NT2/D1 (cell line): ENCODE measurements at regions not wholly inside any gene's neighbourhood (a gene's known extent, or its start where the extent isn't known, plus 50 kb on each side); places are given as distances from the start of the nearest gene placed in this dataset.

ENCODE experiments used
- DNase-seq: peaks from one replicate; pipeline ENCODE4 v3.0.0-alpha.2; 2011; ENCODE audit warnings: low read depth, low spot score
- H3K27me3 ChIP-seq: 2 replicates; pipeline ENCODE4 v1.6.0; 2011; ENCODE audit warnings: mild to moderate bottlenecking; ENCODE audit not compliant: insufficient read length, insufficient read depth
- H3K36me3 ChIP-seq: 2 replicates; pipeline ENCODE4 v1.6.1; 2011; ENCODE audit warnings: mild to moderate bottlenecking, low read length, mixed read lengths; ENCODE audit not compliant: insufficient read depth, insufficient read length
- H3K4me1 ChIP-seq: 2 replicates; pipeline ENCODE4 v1.5.1; 2011; ENCODE audit not compliant: insufficient read depth, insufficient read length
- H3K4me3 ChIP-seq: 2 replicates; pipeline ENCODE4 v1.5.1; 2011; ENCODE audit warnings: low read depth; ENCODE audit not compliant: insufficient read length
- H3K9ac ChIP-seq: 2 replicates; pipeline ENCODE4 v1.6.0; 2011; ENCODE audit warnings: low read depth; ENCODE audit not compliant: insufficient read length
- H3K9me3 ChIP-seq: 2 replicates; pipeline ENCODE4 v1.5.1; 2011; ENCODE audit warnings: mild to moderate bottlenecking, low read length; ENCODE audit not compliant: insufficient read depth
- SUZ12 ChIP-seq: IDR thresholded peaks from 2 replicates; pipeline ENCODE4 v1.6.1; 2011; ENCODE audit not compliant: insufficient read length, insufficient read depth; ENCODE audit errors: extremely low read depth
- YY1 ChIP-seq: IDR thresholded peaks from 2 replicates; pipeline ENCODE4 v1.6.1; 2011; ENCODE audit not compliant: insufficient read length, insufficient read depth
- ZNF274 ChIP-seq: IDR thresholded peaks from 2 replicates; pipeline ENCODE4 v1.6.1; 2011; ENCODE audit warnings: mild to moderate bottlenecking, low read depth, low read length

DNA sequence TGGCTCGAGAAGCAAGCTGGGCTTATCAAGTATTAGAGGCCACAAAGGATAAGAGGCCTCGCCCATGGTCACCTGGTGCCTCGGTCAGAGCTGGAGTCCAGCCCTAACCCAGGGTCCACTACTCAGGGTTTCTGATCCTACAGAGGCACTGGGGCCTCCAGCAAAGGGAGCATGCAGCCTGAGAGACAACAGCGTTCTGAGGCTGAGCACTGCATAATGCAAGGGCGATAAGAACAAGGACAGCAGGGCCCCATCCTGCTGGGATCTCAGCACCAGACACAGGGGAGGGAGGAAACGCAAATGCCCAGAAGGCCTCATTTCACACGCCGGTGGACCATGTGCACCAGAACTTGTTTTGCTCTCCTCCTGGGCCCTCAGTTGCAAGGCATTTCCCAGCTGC, 63.0 kb downstream of the C5orf15 start:
- Histone ChIP-seq H3K27me3 (no peaks in the 10 kb centered on the region), H3K36me3 (no peaks in the 10 kb centered on the region), H3K4me1 (peaks cover 3% of the 10 kb centered on the region), H3K4me3 (no peak overlapping the region), H3K9me3 (no peaks in the 10 kb centered on the region), H3K9ac (no peak overlapping the region)
- no peak for DNase-seq
- no peak for TF ChIP-seq SUZ12

DNA sequence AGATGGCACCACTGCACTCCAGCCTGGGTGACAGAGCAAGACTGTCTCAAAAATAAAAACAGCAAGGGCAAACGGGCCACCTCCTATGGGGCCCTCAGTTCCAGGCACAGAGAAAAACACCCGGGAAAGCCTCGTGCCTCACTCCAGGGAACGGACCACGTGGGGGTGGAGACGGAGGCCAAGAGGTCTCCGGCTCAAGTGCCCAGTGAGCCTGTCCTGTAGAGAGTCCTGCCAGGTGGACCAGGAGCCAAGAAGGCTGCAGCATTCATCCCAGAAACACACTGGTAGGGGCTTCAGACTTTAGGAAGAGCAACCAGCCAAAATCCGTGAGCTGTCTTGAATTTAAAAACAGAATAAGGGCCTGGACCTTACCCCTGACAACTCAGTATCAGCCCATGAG, 63.8 kb downstream of the C5orf15 start:
- Histone ChIP-seq H3K36me3 (no peaks in the 10 kb centered on the region), H3K4me3 (no peak overlapping the region), H3K9ac (no peak overlapping the region), H3K4me1 (peaks cover 3% of the 10 kb centered on the region), H3K9me3 (no peaks in the 10 kb centered on the region), H3K27me3 (no peaks in the 10 kb centered on the region)
- no peak for TF ChIP-seq SUZ12
- TF ChIP-seq YY1 = no peak
- no peak for TF ChIP-seq ZNF274
- no peak for DNase-seq

- Histone ChIP-seq H3K4me3 (no peak overlapping the region), H3K27me3 (no peaks in the 10 kb centered on the region), H3K36me3 (no peaks in the 10 kb centered on the region), H3K4me1 (peaks cover 5% of the 10 kb centered on the region), H3K9ac (no peak overlapping the region), H3K9me3 (no peaks in the 10 kb centered on the region)
- TF ChIP-seq SUZ12 (no peak), YY1 (no peak), ZNF274 (no peak)
- DNase-seq = no peak
Observed at GRCh38 chr5:133902511-133903118, 65.8 kb downstream of the C5orf15 start.

GRCh38 chr5:133900534-133901270, 67.7 kb downstream of the C5orf15 start:
- Histone ChIP-seq H3K9me3 (no peaks in the 10 kb centered on the region), H3K4me1 (peaks cover 5% of the 10 kb centered on the region), H3K36me3 (no peaks in the 10 kb centered on the region), H3K27me3 (no peaks in the 10 kb centered on the region), H3K4me3 (no peak overlapping the region), H3K9ac (no peak overlapping the region)
- DNase-seq = no peak
- TF ChIP-seq SUZ12 (no peak), ZNF274 (no peak)

- Histone ChIP-seq H3K9ac (no peak overlapping the region), H3K4me1 (peaks cover 5% of the 10 kb centered on the region)
- TF ChIP-seq ZNF274 (no peak), SUZ12 (no peak), YY1 (no peak)
Observed at GRCh38 chr5:133899506-133899905, 68.9 kb downstream of the C5orf15 start.

DNA sequence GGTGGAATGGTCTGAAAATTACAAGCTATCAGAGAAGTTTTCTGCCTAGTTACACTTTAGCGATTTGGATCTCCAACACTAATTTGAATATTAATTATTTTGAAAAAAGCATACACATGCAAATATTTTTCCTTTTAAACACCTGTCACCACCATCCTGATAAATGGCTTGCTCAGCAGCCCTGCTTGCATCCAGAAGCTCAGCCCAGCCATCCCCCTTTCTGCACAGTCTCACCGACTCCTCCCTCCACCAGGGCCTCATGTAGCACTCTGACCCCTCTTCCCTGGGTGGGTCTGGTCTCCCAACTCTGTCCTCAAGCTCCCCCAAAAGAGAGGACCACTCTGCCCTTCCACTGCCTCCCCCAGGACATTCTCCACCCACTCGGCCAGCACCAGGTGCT, 70.0 kb downstream of the C5orf15 start:
- Histone ChIP-seq H3K27me3 (no peaks in the 10 kb centered on the region), H3K36me3 (no peaks in the 10 kb centered on the region), H3K9ac (no peak overlapping the region), H3K4me3 (no peak overlapping the region), H3K4me1 (peaks cover 5% of the 10 kb centered on the region), H3K9me3 (no peaks in the 10 kb centered on the region)
- TF ChIP-seq YY1 (no peak), ZNF274 (no peak), SUZ12 (no peak)
- no peak for DNase-seq

More at GRCh38 chr5:133899506-133899905, 68.9 kb downstream of the C5orf15 start:
- H3K4me3 ChIP-seq = no peak overlapping the region
- H3K36me3 ChIP-seq = no peaks in the 10 kb centered on the region
- DNase-seq = no peak
- no peaks in the 10 kb centered on the region for H3K27me3 ChIP-seq
- no peaks in the 10 kb centered on the region for H3K9me3 ChIP-seq

DNA sequence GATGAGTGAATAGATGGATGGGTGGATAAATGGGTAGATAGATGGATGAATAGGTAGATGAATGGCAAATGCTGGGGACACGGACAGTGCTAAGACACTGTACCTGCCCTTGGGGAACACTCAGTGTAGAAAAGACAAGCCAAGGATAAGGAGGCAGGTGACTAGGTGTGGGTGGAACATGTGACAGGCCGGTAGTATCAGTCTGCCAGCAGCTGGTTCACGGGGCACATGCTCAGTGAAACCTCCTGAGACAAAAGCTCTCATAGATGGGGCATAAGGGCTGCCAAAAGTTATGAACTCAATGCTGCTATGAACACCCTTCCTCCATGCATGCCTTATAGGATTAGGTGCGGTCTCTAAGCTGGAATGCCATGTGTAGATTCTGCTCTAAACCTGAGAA, 71.0 kb downstream of the C5orf15 start:
- no peak for DNase-seq
- Histone ChIP-seq H3K4me1 (peaks cover 2% of the 10 kb centered on the region), H3K27me3 (no peaks in the 10 kb centered on the region), H3K4me3 (no peak overlapping the region), H3K9me3 (no peaks in the 10 kb centered on the region), H3K9ac (no peak overlapping the region), H3K36me3 (no peaks in the 10 kb centered on the region)
- TF ChIP-seq YY1 = no peak
- no peak for TF ChIP-seq SUZ12
